ENCODE measurements at regions not wholly inside any gene's neighbourhood (a gene's known extent, or its start where the extent isn't known, plus 50 kb on each side); places are given as distances from the start of the nearest gene placed in this dataset.

GRCh38 chr5:106521701-106522100 is 1149.0 kb downstream of the EFNA5 start:
- DNase-seq (ENCODE audit: low read depth, low spot score): no peak
- CTCF ChIA-PET: no interaction called here
- Histone ChIP-seq H3K36me3 (ENCODE audit: control insufficient read depth in 1 of 2, insufficient read depth in 2 of 2, low read length in 2 of 2) (no peaks in the 10 kb centered on the region), H3K4me2 (ENCODE audit: low read length) (no peak overlapping the region), H3K9ac (ENCODE audit: low read length) (no peak overlapping the region), H3K4me3 (replicated peaks in 1 of 2; ENCODE audit: low read depth in 1 of 2, low read length in 2 of 2) (no peak overlapping the region), H2AFZ (ENCODE audit: low read depth, low read length, poor library complexity, severe bottlenecking) (no peak overlapping the region), H3K9me2 (ENCODE audit: insufficient read depth) (no peaks in the 10 kb centered on the region), H3K9me3 (ENCODE audit: control insufficient read depth in 1 of 2, insufficient read depth in 1 of 2, low read depth in 1 of 2, low read length in 2 of 2) (no peaks in the 10 kb centered on the region), H4K20me1 (ENCODE audit: insufficient read depth) (no peaks in the 10 kb centered on the region), H3K27ac (ENCODE audit: low read depth, low read length) (no peak overlapping the region), H3K4me1 (ENCODE audit: control insufficient read depth in 1 of 2, insufficient read depth in 2 of 2, low read length in 2 of 2) (no peaks in the 10 kb centered on the region), H3K27me3 (ENCODE audit: insufficient read depth, low read length) (no peaks in the 10 kb centered on the region), H3K79me2 (ENCODE audit: insufficient read depth, low read length) (no peaks in the 10 kb centered on the region)
- POLR2A ChIA-PET: no interaction called here
- ATAC-seq: no peak
- no peak for TF ChIP-seq ELF1 (IDR thresholded peaks at IDR 0.05; ENCODE audit: borderline replicate concordance, low read depth)
- TF ChIP-seq, protein P1, sequence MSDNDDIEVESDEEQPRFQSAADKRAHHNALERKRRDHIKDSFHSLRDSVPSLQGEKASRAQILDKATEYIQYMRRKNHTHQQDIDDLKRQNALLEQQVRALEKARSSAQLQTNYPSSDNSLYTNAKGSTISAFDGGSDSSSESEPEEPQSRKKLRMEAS (IDR thresholded peaks at IDR 0.05): no peak
- no peak for TF ChIP-seq SRF (IDR thresholded peaks at IDR 0.05; ENCODE audit: low read depth)
- TF ChIP-seq SIN3A (IDR thresholded peaks at IDR 0.05; ENCODE audit: low read depth): no peak
- TF ChIP-seq YY1 (IDR thresholded peaks at IDR 0.05; ENCODE audit: extremely low read depth, insufficient replicate concordance, low read depth, low read length): no peak
- no TSS peak for BruUV-seq (replicated peaks)
- intact Hi-C loops (cut with micrococcal nuclease): no loop called here
- RAD21 ChIA-PET (ENCODE audit: low non-redundant PET in 1 of 2, low total read pairs in 2 of 2, uncharacterized antibody in 2 of 2, unreplicated experiment in 2 of 2): no interaction called here

GRCh38 chr5:106510321-106510720 is 1160.4 kb downstream of the EFNA5 start:
- no peak for ATAC-seq
- POLR2A ChIA-PET: no interaction called here
- TF ChIP-seq ATF3 (IDR thresholded peaks at IDR 0.05): no peak
- no peak for TF ChIP-seq POLR2AphosphoS5 (IDR thresholded peaks at IDR 0.05; ENCODE audit: low read depth, low read length)
- no peak for TF ChIP-seq ZNF274 (IDR thresholded peaks at IDR 0.05; ENCODE audit: low read depth, low read length)
- no peak for TF ChIP-seq YY1 (IDR thresholded peaks at IDR 0.05; ENCODE audit: extremely low read depth, insufficient replicate concordance, low read depth, low read length)
- TF ChIP-seq POLR2A (IDR thresholded peaks at IDR 0.05; ENCODE audit: borderline replicate concordance, extremely low read depth, insufficient read depth, insufficient read length): no peak
- no peak for TF ChIP-seq EZH2 (IDR thresholded peaks at IDR 0.05)
- no peaks in the 10 kb centered on the region for H4K20me1 ChIP-seq (ENCODE audit: insufficient read depth)
- intact Hi-C loops (cut with micrococcal nuclease): no loop called here
- CTCF ChIA-PET: no interaction called here
- no peak overlapping the region for H2AFZ ChIP-seq (ENCODE audit: low read depth, low read length, poor library complexity, severe bottlenecking)
- H3K4me1 ChIP-seq (ENCODE audit: control insufficient read depth in 1 of 2, insufficient read depth in 2 of 2, low read length in 2 of 2): no peaks in the 10 kb centered on the region
- no peaks in the 10 kb centered on the region for H3K9me2 ChIP-seq (ENCODE audit: insufficient read depth)
- no peak overlapping the region for H3K27ac ChIP-seq (ENCODE audit: low read depth, low read length)
- no peaks in the 10 kb centered on the region for H3K9me3 ChIP-seq (ENCODE audit: control insufficient read depth in 1 of 2, insufficient read depth in 1 of 2, low read depth in 1 of 2, low read length in 2 of 2)
- H3K27me3 ChIP-seq (ENCODE audit: insufficient read depth, low read length): no peaks in the 10 kb centered on the region
- no peaks in the 10 kb centered on the region for H3K36me3 ChIP-seq (ENCODE audit: control insufficient read depth in 1 of 2, insufficient read depth in 2 of 2, low read length in 2 of 2)
- no TSS peak for BruUV-seq (replicated peaks)
- no peak for DNase-seq (ENCODE audit: low read depth, low spot score)
- H3K9ac ChIP-seq (ENCODE audit: low read length): no peak overlapping the region
- H3K4me3 ChIP-seq (replicated peaks in 1 of 2; ENCODE audit: low read depth in 1 of 2, low read length in 2 of 2): no peak overlapping the region
- RAD21 ChIA-PET (ENCODE audit: low non-redundant PET in 1 of 2, low total read pairs in 2 of 2, uncharacterized antibody in 2 of 2, unreplicated experiment in 2 of 2): no interaction called here
- H3K79me2 ChIP-seq (ENCODE audit: insufficient read depth, low read length): no peaks in the 10 kb centered on the region
- H3K4me2 ChIP-seq (ENCODE audit: low read length): no peak overlapping the region

Data from HCT116 (cell line).